GM18861 (cell line): ENCODE measurements at regions not wholly inside any gene's neighbourhood (a gene's known extent, or its start where the extent isn't known, plus 50 kb on each side); places are given as distances from the start of the nearest gene placed in this dataset.
A peak's percentile ranks its signal among the peaks of the same experiment; 100 is the strongest.

ENCODE experiments used
- ATAC-seq: cut with Tn5 transposase; IDR thresholded peaks from one replicate; pipeline ENCODE4 v1.9.1; 2021; ENCODE audit not compliant: unreplicated experiment

- no peak for ATAC-seq
Measured at GRCh38 chr7:125592331-125592730, 662.7 kb upstream of the POT1 start.

DNA sequence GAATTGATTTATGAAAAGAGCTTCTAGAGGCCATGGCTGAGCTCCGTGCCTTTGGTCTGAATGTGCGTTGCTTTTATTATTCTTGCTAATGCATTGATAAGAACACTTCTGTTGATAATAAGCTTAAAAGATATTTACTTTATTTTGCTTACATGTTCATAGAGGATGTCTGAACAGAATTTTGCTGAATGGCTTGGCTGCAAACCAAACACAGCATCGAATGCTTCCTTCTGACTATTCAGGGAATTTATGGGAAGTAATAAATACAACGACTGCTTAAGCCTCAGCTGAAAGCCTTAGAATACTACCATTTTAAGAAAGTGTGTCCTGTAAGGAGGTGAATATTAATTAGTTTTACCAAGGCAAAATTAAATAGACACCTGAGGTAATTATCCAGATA, 643.5 kb upstream of the POT1 start:
- no peak for ATAC-seq

- no peak for ATAC-seq
Measured at GRCh38 chr7:125572414-125572813, 642.8 kb upstream of the POT1 start.

DNA sequence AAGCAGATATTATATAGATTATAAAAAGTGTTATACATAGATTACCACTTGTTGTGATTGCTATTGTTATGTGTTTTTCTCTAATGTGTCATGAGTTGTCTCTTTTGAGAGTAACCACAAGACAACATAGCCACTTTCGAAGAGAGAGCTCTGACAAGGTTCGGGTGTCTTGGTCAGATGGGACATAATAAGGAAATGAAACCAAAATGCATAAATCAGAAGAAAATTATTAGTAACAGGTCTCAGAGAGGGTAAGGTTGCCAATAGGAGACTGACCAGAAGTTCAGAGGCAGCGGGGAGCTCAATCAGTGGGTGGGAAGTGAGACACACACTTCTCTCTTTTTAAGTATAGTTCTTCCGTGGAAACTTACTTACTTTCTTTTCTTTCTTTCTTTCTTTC, 639.2 kb upstream of the POT1 start:
- ATAC-seq: peak; percentile 100

DNA sequence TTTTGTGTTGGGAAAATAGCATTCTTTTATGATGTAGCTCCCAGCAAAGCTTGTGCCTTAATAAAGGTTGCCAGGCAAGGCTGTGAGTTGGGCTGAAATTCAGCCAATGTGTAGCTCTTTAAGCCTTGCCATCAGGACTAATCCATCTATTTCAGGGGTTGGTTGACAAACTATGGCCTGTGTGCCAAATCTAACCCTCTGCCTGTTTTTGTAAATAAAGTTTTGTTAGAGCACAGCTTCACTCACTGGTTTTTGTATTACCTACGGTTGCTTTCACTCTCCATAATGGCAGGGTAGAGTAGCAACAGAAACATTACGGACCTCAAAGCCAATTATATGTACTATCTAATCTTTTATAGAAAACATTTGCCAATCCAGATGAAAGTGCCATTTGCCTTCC, 638.1 kb upstream of the POT1 start:
- ATAC-seq: no peak

- no peak for ATAC-seq
Measured at GRCh38 chr7:125563964-125564529, 634.4 kb upstream of the POT1 start.

- ATAC-seq: no peak
Measured at GRCh38 chr7:125563557-125563956, 633.9 kb upstream of the POT1 start.

- ATAC-seq: no peak
Measured at GRCh38 chr7:125561006-125561405, 631.4 kb upstream of the POT1 start.

- ATAC-seq: no peak
Measured at GRCh38 chr7:125559921-125560320, 630.3 kb upstream of the POT1 start.

DNA sequence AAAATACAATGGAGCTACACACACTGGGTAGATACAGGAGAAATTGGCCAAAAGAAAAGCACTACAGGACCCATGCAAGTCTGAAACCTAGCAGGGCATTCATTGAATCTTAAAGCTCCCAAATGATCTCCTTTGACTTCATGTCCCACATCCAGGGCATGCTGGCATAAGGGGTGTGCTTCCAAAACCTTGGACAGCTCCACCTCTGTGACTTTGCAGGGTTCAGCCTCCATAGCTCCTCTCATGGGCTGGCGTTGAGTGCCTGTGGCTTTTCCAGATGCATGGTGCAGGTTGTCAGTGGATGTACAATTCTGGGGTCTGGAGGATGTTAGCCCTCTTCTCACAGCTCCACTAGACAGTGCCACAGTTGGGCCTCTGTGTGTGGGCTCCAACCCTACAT, 626.3 kb upstream of the POT1 start:
- no peak for ATAC-seq

DNA sequence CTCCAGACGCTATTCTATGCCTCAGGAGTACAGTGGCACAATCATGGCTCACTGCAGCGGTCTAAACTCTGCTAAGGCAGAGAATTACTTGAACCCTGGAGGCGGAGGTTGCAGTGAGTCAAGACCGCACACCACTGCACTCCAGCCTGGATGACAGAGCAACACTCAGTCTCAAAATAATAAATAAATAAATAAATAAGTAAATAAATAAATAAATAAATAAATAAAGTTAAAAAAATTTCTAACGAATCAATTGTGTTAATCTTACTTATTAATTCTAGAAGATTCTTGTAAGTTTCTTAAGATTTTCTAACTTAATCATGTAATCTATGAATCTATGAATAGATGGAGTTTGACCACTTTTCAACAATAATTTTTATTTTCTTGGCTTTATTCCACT, 621.4 kb upstream of the POT1 start:
- no peak for ATAC-seq

DNA sequence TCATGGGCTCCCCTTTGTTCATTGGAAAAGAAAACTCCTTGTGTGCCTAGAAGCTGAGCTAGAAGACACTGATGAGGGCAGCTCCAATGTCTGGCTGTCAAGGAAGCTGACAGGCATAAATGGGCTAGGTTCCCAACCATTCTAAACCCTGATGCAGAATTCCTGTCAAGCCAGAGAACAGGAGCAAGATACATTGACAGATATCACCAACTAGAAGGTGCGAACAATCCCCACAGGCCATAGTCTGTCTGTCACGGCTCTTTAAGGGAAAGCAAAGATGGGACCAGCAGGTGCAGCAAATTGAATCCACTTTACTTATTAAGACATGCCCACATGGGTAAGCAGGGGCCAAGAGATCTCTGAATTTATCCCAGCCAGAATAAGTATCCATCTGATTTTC, 617.9 kb upstream of the POT1 start:
- ATAC-seq: no peak

GRCh38 chr7:125530553-125530952, 600.9 kb upstream of the POT1 start:
- ATAC-seq: no peak

GRCh38 chr7:125529249-125529648, 599.6 kb upstream of the POT1 start:
- ATAC-seq: no peak

- ATAC-seq: no peak
Measured at GRCh38 chr7:125526958-125527357, 597.3 kb upstream of the POT1 start.

DNA sequence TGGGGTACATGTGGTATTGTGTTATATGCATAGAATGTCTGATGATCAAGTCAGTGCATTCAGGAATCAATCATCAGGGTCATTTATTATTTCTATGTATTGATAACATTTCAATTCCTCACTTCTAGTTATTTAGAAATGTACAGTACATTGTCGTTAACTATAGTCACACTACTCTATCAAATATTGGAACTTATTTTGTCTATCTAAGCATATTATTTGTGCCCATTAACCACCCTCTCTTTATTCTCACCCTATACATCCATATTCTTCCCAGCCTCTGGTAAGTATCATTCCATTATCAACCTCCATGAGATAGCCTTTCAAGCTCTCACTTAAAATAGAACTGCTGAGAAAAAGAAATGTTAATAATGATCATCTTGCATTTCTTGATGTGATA, 596.5 kb upstream of the POT1 start:
- no peak for ATAC-seq

- no peak for ATAC-seq
Measured at GRCh38 chr7:125516194-125516593, 586.6 kb upstream of the POT1 start.

GRCh38 chr7:125512373-125512772, 582.7 kb upstream of the POT1 start:
- no peak for ATAC-seq

GRCh38 chr7:125511310-125511709, 581.7 kb upstream of the POT1 start:
- no peak for ATAC-seq

DNA sequence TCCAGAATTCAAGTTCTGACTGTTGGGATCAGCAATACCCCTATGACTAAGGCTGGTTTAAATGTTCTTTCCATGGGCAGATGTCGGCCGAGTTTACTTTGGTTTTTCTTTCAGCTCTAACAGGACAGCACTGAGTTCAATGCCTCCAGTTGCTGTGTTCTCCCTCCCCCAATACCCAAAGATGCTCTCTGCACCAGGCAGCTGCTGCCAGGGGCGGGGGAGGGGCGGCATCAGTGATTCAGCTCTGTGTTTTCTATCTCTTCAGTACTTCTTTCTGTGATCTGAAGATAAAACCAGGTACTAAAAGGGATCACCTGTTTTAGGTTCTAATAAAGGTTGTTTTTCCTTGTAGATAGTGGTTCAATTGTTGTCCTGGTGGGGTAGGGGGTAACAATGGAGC, 576.7 kb upstream of the POT1 start:
- no peak for ATAC-seq

GRCh38 chr7:125504848-125505247, 575.2 kb upstream of the POT1 start:
- no peak for ATAC-seq

DNA sequence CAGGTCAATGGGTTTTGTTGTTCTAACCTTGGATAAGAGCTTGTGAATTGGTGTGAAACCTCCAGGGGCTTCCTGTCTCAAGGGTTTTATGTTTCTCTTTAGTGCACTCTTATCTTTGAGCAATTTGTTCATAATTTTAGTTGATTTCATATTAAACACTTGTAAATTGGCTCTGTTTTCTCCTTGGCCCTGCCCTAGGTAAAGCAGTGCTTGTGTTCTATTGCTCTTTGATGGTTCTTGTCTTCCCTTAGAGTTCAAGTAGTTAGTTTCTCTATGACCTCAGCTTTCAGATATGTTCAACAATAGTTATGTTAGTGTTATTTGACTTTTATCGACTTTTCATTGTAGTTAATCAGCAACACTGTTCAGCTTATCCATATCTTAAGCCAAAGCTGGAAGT, 566.4 kb upstream of the POT1 start:
- ATAC-seq: no peak

DNA sequence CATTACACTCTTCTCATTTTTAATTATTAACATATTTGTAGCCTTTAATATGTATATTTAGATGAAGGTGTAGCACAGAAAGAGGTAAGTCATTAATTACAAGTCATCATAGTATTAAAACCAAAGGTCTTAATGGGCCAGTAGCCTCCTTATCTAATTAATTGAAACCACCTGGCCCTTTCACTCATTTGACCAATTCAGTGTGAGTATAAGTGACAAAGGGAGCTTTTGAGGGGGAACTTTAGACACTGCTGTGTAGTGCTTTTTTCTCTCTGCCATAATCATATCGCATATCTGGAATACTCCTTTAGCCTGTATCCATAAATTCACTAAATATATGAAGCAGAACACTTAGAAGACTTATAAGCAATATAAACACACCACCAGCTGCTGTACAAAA, 562.9 kb upstream of the POT1 start:
- no peak for ATAC-seq

DNA sequence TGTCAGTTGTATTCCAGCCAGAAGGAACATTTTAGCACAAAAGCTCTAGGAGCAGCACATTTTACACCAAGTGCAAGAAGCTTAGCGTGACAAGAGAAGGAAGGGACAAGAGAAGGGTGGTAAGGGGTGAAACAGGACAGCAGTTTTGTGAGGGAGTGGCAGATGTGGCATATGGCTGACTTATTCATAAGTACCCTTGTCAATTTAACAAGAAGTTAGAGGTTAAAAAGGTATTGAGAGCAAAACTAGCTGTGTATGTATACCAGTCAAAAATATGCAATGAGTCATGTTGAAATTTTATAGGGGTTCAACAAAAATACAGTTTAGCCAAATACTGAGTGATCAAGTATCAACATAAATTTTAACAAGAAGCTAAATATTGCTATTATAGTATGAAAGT, 561.5 kb upstream of the POT1 start:
- peak; percentile 51 for ATAC-seq
